ENCODE measurements at regions not wholly inside any gene's neighbourhood (a gene's known extent, or its start where the extent isn't known, plus 50 kb on each side); places are given as distances from the start of the nearest gene placed in this dataset.

GRCh38 chr4:66693694-66694093 lies 851.6 kb downstream of the CENPC start:
- TF ChIP-seq CTCF (IDR thresholded peaks at IDR 0.05), result no peak
- no peak for TF ChIP-seq FOXJ3 (CRISPR knock-in tag; IDR thresholded peaks at IDR 0.05)
- no peak for TF ChIP-seq CHD2 (IDR thresholded peaks at IDR 0.05; ENCODE audit: low read length, partially characterized antibody)
- no peak for TF ChIP-seq MAX (IDR thresholded peaks at IDR 0.05; ENCODE audit: low read depth)

Data from SK-N-SH (cell line).